OCI-LY7 (cell line): ENCODE measurements at regions not wholly inside any gene's neighbourhood (a gene's known extent, or its start where the extent isn't known, plus 50 kb on each side); places are given as distances from the start of the nearest gene placed in this dataset.

ENCODE experiments used
- BruUV-seq: library from RNA; stranded (reverse); fragments of 400-500 nt; replicated peaks from 2 replicates; lab custom pipeline; 2021; lab: Mats Ljungman, UMichigan
- CTCF ChIA-PET: fragments of 300-600 bp; sonication (Branson Sonifier 250); formaldehyde crosslinking; loops from one replicate; lab custom pipeline; 2022; ENCODE audit warnings: antibody characterized with exemption; ENCODE audit not compliant: unreplicated experiment; lab: Charles Lee
- POLR2A ChIA-PET: fragments of 300-600 bp; sonication (Branson Sonifier 250); formaldehyde crosslinking; loops from one replicate; lab custom pipeline; 2022; ENCODE audit warnings: antibody characterized with exemption; lab: Charles Lee
- DNase-seq: peaks from one replicate; pipeline ENCODE4 v3.0.0-alpha.2; 2015; ENCODE audit warnings: low spot score
- H2AFZ ChIP-seq: fragments of 200-600 bp; sonication (generic), shearing (Covaris generic); 2 replicates; pipeline ENCODE4 v1.6.1; 2014; ENCODE audit warnings: mild to moderate bottlenecking, antibody characterized with exemption, low read length, moderate library complexity
- H3K27ac ChIP-seq: fragments of 200-600 bp; sonication (generic); 2 replicates; pipeline ENCODE4 v1.5.1; 2014; ENCODE audit warnings: mixed run types, low read depth, mild to moderate bottlenecking, moderate library complexity, low read length, inconsistent platforms; ENCODE audit not compliant: poor library complexity, severe bottlenecking
- H3K36me3 ChIP-seq: fragments of 200-600 bp; sonication (generic); 2 replicates; pipeline ENCODE4 v1.6.1; 2014; ENCODE audit warnings: mild to moderate bottlenecking, antibody characterized with exemption, low read length, moderate library complexity, mixed read lengths; ENCODE audit not compliant: insufficient read depth
- H3K4me1 ChIP-seq: fragments of 200-600 bp; sonication (generic); 2 replicates; pipeline ENCODE4 v1.5.1; 2014; ENCODE audit warnings: mild to moderate bottlenecking, low read length; ENCODE audit not compliant: insufficient read depth, poor library complexity, severe bottlenecking
- H3K4me2 ChIP-seq: fragments of 200-600 bp; sonication (generic); 2 replicates; pipeline ENCODE4 v1.6.1; 2014; ENCODE audit warnings: mild to moderate bottlenecking, low read length
- H3K4me3 ChIP-seq: fragments of 200-600 bp; sonication (generic); 2 replicates; pipeline ENCODE4 v1.5.1; 2014; ENCODE audit warnings: mild to moderate bottlenecking, low read depth, low read length; ENCODE audit not compliant: poor library complexity, severe bottlenecking
- H3K79me2 ChIP-seq: fragments of 200-600 bp; sonication (generic); 2 replicates; pipeline ENCODE4 v1.6.1; 2016; ENCODE audit warnings: low read depth, mild to moderate bottlenecking, low read length, moderate library complexity, mixed read lengths; ENCODE audit not compliant: insufficient read depth
- H3K9me2 ChIP-seq: fragments of 200-600 bp; sonication (generic); 2 replicates; pipeline ENCODE4 v1.6.1; 2016; ENCODE audit warnings: mild to moderate bottlenecking, low read length, mixed read lengths; ENCODE audit not compliant: insufficient read depth
- H3K9me3 ChIP-seq: fragments of 200-600 bp; sonication (generic); 2 replicates; pipeline ENCODE4 v1.6.1; 2014; ENCODE audit warnings: mild to moderate bottlenecking, mixed run types, low read length, mixed read lengths
- H4K20me1 ChIP-seq: fragments of 200-600 bp; sonication (generic); 2 replicates; pipeline ENCODE4 v1.6.1; 2014; ENCODE audit warnings: mild to moderate bottlenecking, antibody characterized with exemption, low read length, moderate library complexity, mixed read lengths; ENCODE audit not compliant: insufficient read depth
- EZH2phosphoT487 ChIP-seq: fragments of 200-600 bp; sonication (generic); IDR thresholded peaks from 2 replicates; pipeline ENCODE4 v1.6.1; 2018; ENCODE audit warnings: low read depth, borderline replicate concordance, mild to moderate bottlenecking, mixed run types, antibody characterized with exemption, low read length, moderate library complexity, mixed read lengths
- intact Hi-C: fragments of 100-400 bp; cut with micrococcal nuclease; formaldehyde crosslinking; loops from one replicate; pipeline ENCODE4 v1.10.0; 2022; ENCODE audit not compliant: unreplicated experiment
- TF ChIP-seq, protein P1 (sequence below): fragments of 200-600 bp; sonication (generic); conservative IDR thresholded peaks from 2 replicates; pipeline ENCODE4 v1.5.1; 2014; ENCODE audit warnings: mild to moderate bottlenecking, antibody characterized with exemption, low read length, moderate library complexity, mixed read lengths

DNA sequence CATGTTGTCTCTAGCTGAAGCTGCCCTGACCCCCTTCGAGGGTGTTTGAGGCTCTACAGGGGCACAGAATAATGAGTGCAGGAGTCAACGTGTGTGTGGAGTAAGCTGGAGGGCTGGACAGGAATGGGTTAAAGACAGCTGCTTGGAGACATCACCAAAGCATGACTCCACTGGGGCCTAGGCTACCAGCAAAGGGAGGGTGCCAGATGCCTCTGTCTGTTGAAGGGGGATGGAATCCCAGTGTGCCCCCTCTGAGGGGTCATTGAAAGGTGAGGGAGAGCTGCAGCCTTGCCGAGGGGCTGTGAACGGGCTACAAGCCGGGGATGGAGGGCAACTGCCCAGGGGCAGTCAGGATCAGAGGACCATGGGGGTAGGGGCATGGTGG is 51.7 kb upstream of the PODXL start:
- Histone ChIP-seq H4K20me1 (no peaks in the 10 kb centered on the region), H3K27ac (no peak overlapping the region), H3K4me1 (no peaks in the 10 kb centered on the region), H2AFZ (no peak overlapping the region), H3K9me3 (no peaks in the 10 kb centered on the region), H3K4me2 (no peak overlapping the region), H3K79me2 (no peaks in the 10 kb centered on the region), H3K36me3 (no peaks in the 10 kb centered on the region), H3K4me3 (no peak overlapping the region), H3K9me2 (no peaks in the 10 kb centered on the region)
- ChIA-PET CTCF (no interaction called here), POLR2A (no interaction called here)
- intact Hi-C loops, result no loop called here
- no peak for DNase-seq
- BruUV-seq, result no TSS peak
- TF ChIP-seq EZH2phosphoT487, result no peak
- TF ChIP-seq, protein P1, sequence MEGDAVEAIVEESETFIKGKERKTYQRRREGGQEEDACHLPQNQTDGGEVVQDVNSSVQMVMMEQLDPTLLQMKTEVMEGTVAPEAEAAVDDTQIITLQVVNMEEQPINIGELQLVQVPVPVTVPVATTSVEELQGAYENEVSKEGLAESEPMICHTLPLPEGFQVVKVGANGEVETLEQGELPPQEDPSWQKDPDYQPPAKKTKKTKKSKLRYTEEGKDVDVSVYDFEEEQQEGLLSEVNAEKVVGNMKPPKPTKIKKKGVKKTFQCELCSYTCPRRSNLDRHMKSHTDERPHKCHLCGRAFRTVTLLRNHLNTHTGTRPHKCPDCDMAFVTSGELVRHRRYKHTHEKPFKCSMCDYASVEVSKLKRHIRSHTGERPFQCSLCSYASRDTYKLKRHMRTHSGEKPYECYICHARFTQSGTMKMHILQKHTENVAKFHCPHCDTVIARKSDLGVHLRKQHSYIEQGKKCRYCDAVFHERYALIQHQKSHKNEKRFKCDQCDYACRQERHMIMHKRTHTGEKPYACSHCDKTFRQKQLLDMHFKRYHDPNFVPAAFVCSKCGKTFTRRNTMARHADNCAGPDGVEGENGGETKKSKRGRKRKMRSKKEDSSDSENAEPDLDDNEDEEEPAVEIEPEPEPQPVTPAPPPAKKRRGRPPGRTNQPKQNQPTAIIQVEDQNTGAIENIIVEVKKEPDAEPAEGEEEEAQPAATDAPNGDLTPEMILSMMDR, result no peak

DNA sequence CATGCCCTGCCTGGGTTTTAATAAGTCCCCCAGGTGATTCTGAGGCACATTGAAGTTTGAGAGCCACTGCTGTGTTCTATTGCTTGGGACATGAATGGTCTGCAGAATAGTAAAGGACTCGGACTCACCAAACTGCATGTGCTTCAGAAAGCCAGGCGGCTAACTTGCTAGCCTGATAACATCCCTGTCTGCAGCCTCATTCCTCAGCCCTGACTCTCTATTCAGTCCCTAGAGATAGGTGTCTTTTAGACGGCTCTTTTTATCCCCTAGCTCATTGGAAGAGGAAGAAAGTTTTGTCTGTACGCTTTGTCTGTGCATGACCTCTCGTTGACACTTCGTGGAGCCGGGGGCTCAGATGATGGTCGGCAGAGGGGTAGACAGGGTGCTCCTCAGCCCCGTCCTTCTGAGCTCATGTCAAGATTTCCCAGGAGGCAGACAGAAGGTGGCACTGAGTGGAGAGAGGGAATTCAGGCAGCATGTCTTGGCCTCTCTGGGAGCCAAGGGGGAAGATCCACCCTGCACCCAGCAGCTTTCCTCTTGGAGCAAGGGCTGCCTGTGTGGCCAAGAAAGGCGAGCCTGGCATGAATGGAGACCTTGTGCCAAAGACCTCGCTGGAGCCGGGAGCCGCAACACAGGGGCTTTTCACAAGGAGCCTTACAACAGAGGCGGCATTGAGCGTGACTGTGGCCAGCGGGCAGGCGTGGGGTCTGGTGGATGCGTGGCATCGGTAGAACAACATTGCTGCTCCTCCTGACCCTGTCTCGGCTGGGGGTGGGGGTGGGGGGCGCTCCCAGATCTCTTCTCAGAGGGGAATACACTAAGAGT is 51.1 kb upstream of the PODXL start:
- TF ChIP-seq, protein P1, result no peak
- no peak for TF ChIP-seq EZH2phosphoT487
- H3K4me3 ChIP-seq, result no peak overlapping the region
- no TSS peak for BruUV-seq

More for the DNA sequence above, 51.1 kb upstream of the PODXL start:
- Histone ChIP-seq H3K27ac (no peak overlapping the region), H3K9me2 (no peaks in the 10 kb centered on the region), H4K20me1 (no peaks in the 10 kb centered on the region), H3K9me3 (no peaks in the 10 kb centered on the region), H3K4me1 (no peaks in the 10 kb centered on the region), H2AFZ (no peak overlapping the region), H3K4me2 (no peak overlapping the region), H3K79me2 (no peaks in the 10 kb centered on the region), H3K36me3 (no peaks in the 10 kb centered on the region)
- intact Hi-C loops, result no loop called here
- no peak for DNase-seq
- CTCF ChIA-PET, result no interaction called here
- POLR2A ChIA-PET, result no interaction called here
